T-helper 9 cell (primary cell): ENCODE measurements at regions not wholly inside any gene's neighbourhood (a gene's known extent, or its start where the extent isn't known, plus 50 kb on each side); places are given as distances from the start of the nearest gene placed in this dataset.

Source experiments
- DNase-seq: peaks from one replicate; pipeline ENCODE4 v3.0.0-alpha.2; 2020

DNA sequence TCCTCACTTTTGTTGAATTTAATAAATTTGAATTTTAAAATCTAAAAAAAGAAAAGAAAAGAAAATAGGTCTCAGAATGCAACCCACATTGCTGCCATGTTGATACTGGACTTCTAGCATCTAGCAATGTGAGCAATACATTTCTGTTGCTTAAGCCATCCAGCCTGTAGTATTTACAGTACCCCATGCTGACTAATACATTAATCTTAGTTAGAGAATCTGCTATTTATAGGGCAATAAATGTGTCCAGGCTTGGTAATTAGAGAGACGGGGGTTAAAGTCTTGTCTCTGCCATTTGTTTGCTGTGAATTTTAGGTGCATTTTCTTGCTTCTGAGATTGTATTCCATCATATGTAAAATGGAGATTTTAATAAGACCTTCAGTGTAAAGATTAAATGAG lies 471.3 kb downstream of the DHX35 start:
- DNase-seq, result no peak

DNA sequence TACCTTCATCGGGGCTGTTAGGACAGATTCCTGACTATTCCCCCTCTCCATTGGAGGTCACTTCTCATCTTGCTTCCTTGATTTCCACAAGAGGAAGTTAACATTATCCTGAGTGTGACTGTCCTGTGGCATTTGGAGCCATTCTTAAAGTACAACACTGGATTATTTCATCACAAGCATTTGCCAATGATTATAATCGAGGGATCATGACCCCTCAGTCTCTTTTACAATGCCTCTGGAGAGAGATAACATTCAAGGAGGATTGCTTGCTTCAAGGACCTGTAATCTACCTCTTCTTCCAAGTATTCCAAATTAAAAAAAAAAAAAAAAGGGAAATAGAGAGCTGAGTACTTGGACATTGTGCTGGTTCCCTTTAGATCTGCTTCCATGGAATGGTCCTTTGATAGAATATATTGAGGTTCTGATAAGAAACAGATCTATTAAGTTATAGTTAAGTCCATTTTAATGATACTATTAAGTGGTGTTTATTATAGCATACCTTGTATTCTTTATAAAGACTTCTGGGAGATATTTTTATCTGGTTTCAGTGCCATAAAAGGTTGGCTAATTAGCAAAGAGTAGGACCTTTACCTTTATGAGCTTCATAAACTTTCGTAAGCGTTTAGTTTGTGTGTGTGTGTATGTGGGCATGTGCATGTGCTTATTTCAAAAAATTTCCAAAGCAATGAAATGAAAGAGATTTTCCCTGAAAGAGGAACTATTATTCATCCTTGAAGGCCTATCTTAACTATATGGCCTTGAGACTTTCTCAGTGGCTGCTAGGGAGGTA lies 469.1 kb downstream of the DHX35 start:
- no peak for DNase-seq

DNA sequence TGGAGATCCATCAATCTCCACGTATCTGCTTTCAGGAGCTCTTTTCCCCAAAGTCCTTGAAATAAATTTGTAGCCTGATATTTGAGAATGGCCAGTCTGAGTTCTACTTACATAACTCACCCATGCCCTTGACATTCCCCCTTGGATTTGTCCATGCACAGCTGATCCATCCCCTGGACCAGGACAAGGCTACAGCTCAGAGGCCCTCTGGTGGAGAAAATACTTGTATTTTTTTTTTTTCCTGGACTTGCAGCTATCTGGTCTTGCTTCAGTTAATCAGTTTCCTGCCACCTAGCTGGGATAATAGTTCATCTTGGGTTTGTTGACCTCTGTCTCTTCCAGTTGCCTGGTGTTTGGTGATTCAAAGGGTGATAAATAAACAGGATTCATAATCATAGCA lies 467.6 kb downstream of the DHX35 start:
- DNase-seq, result no peak

DNA sequence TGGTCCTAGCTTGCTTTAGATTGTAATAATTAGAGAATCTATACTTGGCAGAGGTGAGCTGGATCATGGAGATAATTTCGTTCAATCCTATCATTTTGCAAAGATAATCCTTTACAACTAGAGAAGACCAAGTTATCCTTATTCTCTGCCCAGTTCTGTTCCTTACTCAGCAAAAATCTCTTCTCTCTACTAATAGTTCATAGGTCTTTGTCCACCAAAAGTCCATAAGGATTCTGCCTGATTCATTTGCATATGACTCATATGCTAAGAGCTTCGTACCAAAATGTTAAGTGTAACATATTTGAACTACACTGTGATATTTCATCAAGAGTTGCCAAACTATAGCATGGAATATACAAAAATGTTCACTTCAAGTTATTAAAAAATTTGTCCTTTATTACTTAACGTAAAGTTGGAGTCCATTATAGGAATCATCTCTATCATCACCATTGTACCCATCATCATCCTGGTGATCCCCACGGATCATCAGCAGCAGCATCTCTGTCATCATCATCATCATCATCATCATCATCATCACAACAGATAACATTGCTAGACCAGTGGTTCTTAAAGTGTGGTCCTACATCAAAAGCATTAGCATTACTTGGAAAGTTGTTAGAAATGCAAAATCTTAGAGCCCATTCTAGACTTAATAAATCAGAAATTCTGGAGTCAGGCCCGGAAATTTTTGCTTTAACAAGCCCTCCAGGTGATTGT lies 463.0 kb downstream of the DHX35 start:
- DNase-seq, result no peak

DNA sequence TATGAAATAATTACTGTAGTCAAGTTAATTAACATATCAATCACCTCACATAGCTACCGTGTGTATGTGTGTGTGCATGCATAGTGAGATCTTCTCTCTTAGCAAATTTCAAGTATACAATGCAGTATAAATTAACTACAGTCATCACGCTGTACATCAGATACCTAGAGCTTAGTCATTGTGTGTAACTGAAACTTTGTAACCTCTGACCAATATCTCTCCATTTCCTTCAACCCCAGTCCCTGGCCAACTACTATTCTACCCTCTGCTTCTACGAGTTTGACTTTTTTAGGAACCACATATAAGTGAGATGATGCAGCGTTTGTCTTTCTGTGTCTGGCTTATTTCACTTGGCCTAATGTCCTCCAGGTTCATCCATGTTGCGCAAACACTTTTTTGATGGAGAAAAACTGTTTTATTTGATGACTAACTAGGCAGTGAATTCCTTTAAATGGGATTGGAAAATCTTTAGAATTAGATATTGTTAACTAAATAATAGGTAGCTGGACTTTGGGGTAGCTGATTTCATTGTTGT lies 459.5 kb downstream of the DHX35 start:
- DNase-seq, result no peak

DNA sequence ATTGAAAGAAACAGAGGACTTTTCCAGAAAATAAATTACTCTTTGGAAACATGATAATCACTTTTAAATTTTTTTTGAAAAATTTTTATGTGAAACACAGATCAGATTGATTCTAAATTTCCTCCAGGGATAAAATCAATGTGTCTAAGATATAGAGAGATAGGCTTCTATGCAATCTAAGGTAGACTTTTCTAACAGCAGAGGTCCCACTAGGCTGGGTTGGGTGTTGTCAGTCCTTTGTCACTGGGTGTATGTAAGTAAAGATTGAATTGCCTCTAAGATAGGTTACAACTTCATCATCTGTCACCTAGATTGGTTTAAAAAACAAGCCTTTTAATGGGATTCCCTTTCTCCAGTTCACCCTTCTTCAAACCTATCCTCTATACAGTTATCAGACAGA lies 449.9 kb downstream of the DHX35 start:
- DNase-seq, result no peak

DNA sequence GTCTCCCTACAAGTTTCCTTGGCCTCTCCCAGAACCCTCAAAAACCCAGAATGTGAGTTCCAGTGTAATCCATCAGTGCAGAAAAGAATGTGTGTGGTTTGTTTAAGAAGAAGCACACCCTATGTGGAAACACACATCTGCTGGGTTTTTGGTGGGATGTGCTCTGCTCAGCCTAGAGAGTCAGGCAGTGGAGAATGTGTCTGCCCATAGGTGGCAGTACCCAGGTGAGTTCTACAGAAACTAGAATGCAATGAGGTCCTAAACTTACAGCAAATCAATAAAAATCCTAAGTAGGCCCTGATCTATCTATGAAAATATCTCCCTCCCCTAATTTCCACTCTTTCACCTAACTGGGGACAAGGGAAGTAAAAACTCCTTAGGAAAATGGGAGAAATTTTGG lies 437.3 kb downstream of the DHX35 start:
- DNase-seq, result no peak

DNA sequence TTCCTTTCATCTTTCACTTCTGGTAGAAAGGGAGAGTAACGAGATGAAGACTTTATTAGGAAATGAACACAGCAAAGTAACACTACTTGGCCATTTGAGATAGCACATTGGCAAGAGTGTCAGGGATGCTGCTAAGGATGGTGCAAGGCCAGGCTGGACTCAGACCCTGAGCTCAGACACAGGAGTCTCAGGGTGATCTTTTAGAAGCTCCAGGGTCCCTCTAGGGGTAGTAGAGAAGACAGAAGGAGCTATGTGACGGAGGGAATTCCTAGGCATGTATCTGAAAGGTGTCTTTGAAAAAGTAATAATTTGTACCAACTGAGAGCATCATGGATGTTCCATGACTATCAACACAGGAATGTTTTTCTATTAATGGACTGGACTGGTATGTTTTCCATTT lies 436.5 kb downstream of the DHX35 start:
- DNase-seq, result no peak

DNA sequence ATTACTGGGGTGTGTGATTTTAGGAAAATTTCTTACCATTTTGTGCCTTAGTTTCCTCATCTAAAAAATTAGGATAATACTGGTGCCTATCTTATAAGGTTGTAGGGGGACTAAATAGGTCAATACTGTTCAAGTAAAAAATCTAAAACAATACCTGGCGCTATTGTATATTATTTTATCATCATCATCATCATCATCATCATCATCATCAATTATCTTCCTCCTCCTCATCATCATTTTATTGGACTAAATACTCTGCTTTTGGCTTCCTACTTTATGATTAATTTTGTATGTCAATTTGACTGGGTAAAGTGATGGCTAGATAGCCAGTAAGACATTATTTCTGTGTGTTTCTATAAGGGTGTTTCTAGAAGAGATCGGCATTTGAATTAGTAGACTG lies 435.5 kb downstream of the DHX35 start:
- no peak for DNase-seq

DNA sequence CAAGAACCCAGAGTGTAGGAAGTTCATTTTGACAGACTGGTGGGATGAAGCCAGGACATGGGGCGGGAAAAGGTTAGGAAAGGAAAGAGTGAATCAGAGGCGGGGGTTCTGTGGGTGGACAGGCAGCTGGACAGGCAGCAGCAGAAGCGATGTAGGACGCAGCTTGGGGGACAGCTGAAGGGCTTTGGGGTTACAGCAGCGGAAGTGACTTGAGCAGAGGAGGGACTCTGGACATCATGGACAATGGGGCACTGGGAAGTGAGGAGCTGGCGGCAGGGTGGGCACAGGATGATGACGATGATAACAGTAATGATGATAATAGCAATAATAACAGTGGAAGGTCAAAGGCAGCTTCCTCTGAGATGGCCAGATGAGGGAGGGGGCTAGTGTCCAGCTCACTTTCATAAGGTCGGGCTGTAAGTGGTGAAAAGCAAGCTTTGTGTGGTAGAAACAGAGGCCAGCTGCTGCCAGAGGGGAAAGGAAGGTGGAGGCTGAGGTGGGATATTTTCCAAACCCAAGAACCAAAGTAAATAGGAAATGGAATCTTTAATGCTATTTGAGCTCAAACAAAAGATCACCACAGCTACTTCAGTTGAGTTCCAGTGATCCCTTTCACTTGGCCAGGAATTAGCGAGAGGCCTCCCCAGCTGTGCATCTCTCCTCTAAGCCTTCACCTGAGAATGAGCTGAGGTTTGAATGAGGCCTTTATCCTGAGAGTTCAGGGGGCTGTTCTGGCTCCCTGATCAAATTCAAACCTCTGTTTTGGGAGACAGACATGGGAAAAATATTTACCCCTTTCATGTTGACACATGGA lies 433.5 kb downstream of the DHX35 start:
- no peak for DNase-seq

DNA sequence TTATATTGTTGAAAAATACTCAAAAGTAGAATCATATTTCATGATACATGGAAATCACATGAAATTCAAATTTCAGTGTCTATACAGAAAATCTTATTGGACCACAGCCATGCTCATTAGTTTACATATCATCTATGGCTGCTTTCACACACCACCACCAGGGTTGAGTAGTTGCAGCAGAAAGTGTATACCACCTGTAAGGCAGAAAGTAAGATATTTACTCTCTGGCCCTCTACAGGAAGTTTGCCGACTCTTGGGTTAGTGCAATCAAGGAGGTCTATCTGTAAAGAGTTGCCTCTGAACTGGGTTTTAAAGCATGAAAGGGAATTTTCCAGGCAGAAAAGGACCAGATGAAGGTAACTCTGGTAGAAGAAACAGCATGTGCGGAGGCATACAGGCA lies 432.3 kb downstream of the DHX35 start:
- DNase-seq, result no peak

DNA sequence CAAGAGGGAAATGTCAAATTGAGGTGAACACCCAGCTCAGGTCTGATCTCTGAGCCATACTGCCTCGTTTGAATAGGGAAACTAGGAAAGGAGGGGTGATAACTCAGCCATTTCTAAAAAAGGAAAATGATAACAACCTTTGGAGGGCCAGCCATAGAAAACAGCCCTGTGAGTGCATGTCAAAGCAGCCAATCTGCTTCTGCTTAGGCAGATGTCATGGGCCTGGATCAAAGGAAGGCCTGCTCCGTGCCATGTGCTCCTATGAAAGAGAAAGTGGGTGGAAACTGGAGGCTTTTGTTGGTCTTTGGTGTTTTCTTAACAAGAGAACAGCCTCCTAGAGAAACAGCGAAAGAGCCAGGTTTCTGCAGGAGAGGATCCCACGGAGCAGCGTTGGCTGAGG lies 428.0 kb downstream of the DHX35 start:
- DNase-seq, result no peak

DNA sequence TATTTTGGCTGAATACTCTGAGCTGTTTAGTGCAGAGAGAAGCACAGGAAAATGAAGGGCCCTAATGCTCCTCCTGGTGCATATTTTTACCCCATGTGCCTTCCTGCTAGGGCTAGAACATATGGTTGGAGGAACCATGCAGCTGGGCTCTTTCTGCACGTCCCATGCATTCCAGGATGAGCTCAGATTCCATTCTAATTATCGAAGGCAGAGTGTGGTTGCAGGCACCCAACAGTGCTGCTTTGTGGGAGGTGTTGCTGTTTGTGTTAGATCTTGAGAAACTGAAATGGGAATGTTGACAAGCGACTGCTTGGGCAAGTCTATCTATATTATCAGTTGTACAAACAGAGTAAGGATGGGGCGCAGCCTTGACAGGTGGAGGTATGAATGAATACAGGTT lies 419.5 kb downstream of the DHX35 start:
- no peak for DNase-seq

DNA sequence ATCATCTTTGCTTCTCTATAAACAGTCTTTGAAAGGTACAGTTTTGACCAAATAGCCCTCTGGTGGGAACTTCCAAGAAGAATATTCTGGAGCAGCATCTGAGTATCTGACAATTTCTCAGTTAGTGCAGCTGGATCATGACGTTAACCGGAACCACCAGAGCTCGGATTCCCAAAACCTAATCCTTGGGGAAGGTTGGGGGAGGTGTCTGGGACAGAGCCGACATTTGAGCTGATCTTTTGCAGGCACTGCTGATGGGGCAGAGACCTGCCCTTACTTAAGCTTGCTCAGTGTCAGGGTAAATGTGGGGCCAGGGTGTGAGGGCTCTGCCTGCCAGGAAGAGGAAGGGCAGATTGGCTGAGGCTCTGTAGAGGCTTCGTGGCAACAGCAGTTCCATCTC lies 416.6 kb downstream of the DHX35 start:
- no peak for DNase-seq

DNA sequence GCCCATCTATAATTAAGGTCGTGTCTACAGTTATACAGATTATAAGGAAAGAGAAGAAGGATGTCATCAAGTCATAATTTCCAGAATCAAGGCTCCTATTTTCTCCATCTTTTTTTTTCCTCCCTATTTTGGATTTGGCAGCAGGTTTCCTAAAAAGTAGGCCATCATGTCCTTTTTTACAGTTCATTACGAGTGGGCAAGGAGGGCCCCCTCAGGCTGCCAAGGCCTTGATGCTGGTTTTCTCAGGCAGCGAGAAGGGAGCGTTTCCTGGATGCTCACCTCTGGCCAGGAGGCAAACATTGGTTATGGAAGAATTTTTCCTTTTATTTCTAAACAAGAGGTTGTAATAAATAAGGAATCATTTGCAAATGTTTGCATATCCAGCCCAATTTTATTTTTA lies 414.6 kb downstream of the DHX35 start:
- no peak for DNase-seq

DNA sequence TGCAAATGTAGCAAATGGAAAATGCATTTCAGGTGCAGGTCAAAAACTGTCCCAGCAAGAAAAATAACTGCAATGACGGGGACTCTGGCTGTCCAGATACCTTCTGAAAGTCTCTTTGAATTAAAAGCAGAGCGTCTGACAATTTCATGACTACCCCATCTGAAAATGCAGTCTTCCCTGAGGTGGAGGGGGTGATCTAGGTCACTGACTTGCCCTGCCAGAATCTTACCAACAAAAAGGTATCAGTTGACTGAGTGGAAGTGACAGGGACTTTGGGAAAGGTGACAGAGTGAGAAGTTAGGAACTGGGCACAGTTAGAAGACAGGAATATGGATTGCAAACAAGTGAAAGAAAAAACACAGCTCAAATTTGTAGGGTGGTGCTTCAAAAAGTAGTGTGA lies 402.2 kb downstream of the DHX35 start:
- no peak for DNase-seq

DNA sequence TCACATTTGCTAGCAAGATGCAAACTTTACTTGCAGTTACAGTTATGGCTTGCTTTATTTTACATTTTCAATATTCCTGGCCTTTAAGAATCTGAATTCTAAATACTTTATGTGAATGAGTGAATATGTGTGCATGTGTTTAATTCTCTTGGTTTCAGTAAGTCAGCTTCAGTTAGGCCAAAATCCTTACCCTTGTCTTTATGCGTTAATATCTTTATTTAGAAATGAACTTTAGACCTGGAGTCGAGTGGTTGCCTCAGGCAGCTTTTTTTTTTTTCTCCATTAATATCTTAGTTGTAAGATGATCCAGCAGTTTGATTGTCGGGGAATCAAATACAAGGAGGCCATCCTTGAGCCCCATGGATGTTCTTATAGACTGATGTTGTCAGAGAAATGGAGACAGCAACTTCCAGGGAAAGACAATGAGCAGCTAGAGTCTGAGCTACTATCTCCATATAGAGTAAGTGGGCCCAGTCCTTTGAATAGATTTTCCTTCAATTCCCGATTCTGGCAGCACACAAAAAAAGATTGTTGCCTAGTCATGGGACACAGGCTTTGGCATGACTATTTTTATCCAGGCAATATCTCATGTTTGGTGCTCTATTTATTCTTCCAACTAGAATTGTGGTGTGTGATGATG lies 398.0 kb downstream of the DHX35 start:
- no peak for DNase-seq

DNA sequence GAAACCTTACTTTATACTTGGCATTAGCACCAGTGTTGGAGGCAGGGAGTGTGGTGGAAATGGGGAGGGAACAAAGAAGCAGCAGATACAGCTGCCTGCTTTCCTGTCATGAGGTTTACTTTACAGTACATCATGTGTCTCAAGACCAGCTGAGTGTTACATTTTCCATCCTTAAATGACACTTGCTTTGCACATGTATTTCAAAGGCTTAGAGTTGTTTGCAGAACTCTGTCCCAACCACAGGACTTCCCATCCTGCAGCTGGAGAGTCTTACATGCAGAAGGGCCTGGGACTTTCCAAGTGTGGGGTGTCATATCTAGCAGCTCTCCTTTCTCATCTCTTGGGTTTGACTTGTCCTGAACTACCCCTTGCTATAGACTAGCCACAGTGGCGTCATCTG lies 395.9 kb downstream of the DHX35 start:
- no peak for DNase-seq

DNA sequence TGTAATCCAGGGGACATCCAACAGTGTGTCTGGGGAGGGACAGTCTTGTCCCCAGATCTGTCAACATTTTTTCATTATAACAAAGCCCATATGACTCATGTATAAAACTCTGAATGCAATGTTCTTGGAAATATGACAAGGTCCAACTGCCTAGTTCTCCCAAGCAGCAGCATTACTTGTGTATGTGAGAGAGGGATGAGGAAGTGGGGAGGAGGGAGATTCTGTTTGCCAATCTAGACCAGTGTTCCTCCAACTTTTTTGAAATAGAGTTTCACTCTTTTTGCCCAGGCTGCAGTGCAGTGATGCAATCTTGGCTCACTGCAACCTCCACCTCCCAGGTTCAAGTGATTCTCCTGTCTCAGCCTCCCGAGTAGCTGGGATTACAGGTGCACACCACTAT lies 394.8 kb downstream of the DHX35 start:
- no peak for DNase-seq

DNA sequence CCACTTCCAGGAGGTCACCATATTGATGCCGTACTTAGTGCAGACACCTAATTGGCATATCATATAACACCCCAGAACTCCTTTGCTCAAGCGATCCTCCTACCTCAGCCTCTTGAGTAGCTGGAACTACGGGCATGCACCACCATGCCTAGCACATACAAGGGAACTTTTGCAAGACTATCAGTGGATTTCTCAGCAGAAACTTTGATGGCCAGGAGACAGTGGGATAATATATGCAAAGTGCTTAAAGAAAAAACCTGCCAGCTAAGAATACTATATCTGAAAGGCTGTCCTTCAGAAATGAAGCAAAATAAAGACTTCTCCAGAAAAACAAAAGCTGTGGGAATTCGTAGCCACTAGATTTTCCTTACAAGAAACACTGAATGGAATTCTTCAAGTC lies 387.1 kb downstream of the DHX35 start:
- DNase-seq, result no peak

DNA sequence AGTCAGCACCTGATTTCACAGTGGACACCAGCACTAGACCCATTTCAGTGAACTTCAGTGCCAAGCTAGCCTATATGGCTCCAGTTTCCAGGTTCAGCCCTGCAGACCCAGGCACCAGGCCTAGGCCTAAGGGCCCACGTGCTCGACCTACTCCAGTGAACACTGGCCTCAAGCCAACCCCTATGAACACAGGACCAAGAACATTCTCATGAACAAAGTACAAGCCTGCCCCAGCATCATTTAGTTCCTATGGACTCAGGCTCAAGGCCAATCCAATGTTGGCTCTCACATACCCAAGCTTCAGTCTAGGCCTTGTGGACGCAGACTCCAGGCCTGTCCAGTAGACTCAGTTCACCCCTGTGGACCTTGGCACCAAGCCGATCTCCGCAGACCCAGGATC lies 385.5 kb downstream of the DHX35 start:
- DNase-seq, result no peak

DNA sequence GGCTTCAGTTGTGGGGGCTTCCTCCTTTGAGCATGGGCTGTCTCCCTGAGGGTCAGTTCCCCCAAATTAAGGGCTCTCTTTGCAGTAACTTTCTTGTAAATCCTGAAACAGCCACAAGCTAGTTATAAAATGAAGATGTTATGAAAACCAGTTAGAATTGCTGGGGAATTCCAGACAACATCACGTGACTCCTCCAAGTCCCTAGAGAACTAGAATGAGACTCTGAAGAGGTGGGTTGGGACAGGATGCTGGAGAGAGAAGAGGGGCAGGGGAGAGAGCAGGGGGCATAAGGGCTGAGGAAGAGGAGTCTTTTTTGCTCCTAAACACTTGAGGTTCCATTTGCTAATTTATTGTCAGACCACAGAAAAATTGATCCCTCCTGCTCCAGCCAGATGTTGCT lies 380.3 kb downstream of the DHX35 start:
- no peak for DNase-seq
